Activated T-cell treated with anti-CD3 and anti-CD28 coated beads, Interleukin-2, amount 50 U/mL, for 4 hours (primary cell): ENCODE measurements at regions not wholly inside any gene's neighbourhood (a gene's known extent, or its start where the extent isn't known, plus 50 kb on each side); places are given as distances from the start of the nearest gene placed in this dataset.
A peak's percentile ranks its signal among the peaks of the same experiment; 100 is the strongest.

Experiments used
- ATAC-seq, 2 donors: fragments of 200-7000 bp; cut with Tn5 transposase; one replicate each; pipeline ENCODE4 v1.10.0; 2021
- DNase-seq: peaks from one replicate; pipeline ENCODE4 v3.0.0-alpha.2; 2020
- H3K27me3 Mint-ChIP-seq: one replicate; pipeline ENCODE4 v1.8.0; 2021; ENCODE audit warnings: low read depth, mixed read lengths
- H3K36me3 Mint-ChIP-seq: one replicate; pipeline ENCODE4 v1.8.0; 2022; ENCODE audit warnings: mixed read lengths; ENCODE audit not compliant: insufficient read depth
- H3K4me1 Mint-ChIP-seq: one replicate; pipeline ENCODE4 v1.8.0; 2021; ENCODE audit warnings: low read depth, mixed read lengths
- H3K4me3 Mint-ChIP-seq: one replicate; pipeline ENCODE4 v1.8.0; 2021; ENCODE audit warnings: mild to moderate bottlenecking, moderate library complexity, mixed read lengths
- H3K9me3 Mint-ChIP-seq: one replicate; pipeline ENCODE4 v1.8.0; 2021; ENCODE audit warnings: mixed read lengths

GRCh38 chr3:70120357-70120966 is 120.9 kb downstream of the SAMMSON start:
- H3K4me3 Mint-ChIP-seq: no peak overlapping the region
- ATAC-seq: peak; percentile 41 to 55
- H3K36me3 Mint-ChIP-seq: no peaks in the 10 kb centered on the region
- H3K27me3 Mint-ChIP-seq: no peaks in the 10 kb centered on the region
- H3K9me3 Mint-ChIP-seq: no peaks in the 10 kb centered on the region
- peak; percentile 32 for DNase-seq
- H3K4me1 Mint-ChIP-seq: no peaks in the 10 kb centered on the region

- no peaks in the 10 kb centered on the region for H3K36me3 Mint-ChIP-seq
Measured at GRCh38 chr3:70127192-70127591, 127.7 kb downstream of the SAMMSON start.

GRCh38 chr3:70137366-70137765 is 137.8 kb downstream of the SAMMSON start:
- no peak overlapping the region for H3K4me3 Mint-ChIP-seq

More at GRCh38 chr3:70127192-70127591, 127.7 kb downstream of the SAMMSON start:
- DNase-seq: no peak
- H3K27me3 Mint-ChIP-seq: no peaks in the 10 kb centered on the region
- H3K4me1 Mint-ChIP-seq: no peaks in the 10 kb centered on the region
- no peaks in the 10 kb centered on the region for H3K9me3 Mint-ChIP-seq
- no peak for ATAC-seq
- H3K4me3 Mint-ChIP-seq: no peak overlapping the region

GRCh38 chr3:70138606-70139005 is 139.1 kb downstream of the SAMMSON start:
- DNase-seq: no peak
- Mint-ChIP-seq H3K4me3 (no peak overlapping the region), H3K36me3 (no peaks in the 10 kb centered on the region), H3K27me3 (peaks cover 11% of the 10 kb centered on the region), H3K4me1 (no peaks in the 10 kb centered on the region), H3K9me3 (peaks cover 3% of the 10 kb centered on the region)
- ATAC-seq: no peak

More at GRCh38 chr3:70137366-70137765, 137.8 kb downstream of the SAMMSON start:
- Mint-ChIP-seq H3K4me1 (no peaks in the 10 kb centered on the region), H3K27me3 (peaks cover 11% of the 10 kb centered on the region), H3K36me3 (no peaks in the 10 kb centered on the region), H3K9me3 (peaks cover 3% of the 10 kb centered on the region)
- no peak for DNase-seq
- no peak for ATAC-seq
